ENCODE measurements at regions not wholly inside any gene's neighbourhood (a gene's known extent, or its start where the extent isn't known, plus 50 kb on each side); places are given as distances from the start of the nearest gene placed in this dataset.

- TF ChIP-seq CTCF (conservative IDR thresholded peaks at IDR 0.05) (no peak), EZH2 (IDR thresholded peaks at IDR 0.05; ENCODE audit: low read depth) (no peak)
These were observed 153.3 kb upstream of the SPRY4 start for GRCh38 chr5:142478113-142478512.

Data from PC-9 (cell line).